GM12872 (cell line): ENCODE measurements at regions not wholly inside any gene's neighbourhood (a gene's known extent, or its start where the extent isn't known, plus 50 kb on each side); places are given as distances from the start of the nearest gene placed in this dataset.

Experiments used
- TF ChIP-seq, protein P1 (sequence below): IDR thresholded peaks from 3 replicates; pipeline ENCODE4 v1.5.1; 2011; ENCODE audit warnings: low read depth, mild to moderate bottlenecking, low read length, moderate library complexity; ENCODE audit not compliant: insufficient read depth

DNA sequence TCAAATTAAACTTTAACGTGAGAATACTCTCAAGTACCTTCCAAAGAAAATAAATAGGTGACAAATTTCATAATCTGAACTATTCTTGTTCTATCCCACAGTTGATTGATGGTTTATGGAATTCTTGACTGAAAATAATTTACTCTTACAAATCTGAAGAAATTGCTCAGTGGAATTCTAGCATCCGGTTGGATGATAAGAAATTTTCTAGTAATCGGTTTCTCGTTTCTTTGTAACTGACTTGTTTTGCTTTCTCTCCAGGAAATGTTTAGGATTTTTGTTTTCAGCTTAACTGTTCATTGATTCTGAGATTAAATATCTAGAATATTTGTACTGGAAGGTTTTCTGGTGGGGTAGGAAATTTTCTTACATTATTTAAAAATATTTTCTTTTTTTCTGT lies 558.9 kb upstream of the ADAMTS5 start:
- TF ChIP-seq, protein P1, sequence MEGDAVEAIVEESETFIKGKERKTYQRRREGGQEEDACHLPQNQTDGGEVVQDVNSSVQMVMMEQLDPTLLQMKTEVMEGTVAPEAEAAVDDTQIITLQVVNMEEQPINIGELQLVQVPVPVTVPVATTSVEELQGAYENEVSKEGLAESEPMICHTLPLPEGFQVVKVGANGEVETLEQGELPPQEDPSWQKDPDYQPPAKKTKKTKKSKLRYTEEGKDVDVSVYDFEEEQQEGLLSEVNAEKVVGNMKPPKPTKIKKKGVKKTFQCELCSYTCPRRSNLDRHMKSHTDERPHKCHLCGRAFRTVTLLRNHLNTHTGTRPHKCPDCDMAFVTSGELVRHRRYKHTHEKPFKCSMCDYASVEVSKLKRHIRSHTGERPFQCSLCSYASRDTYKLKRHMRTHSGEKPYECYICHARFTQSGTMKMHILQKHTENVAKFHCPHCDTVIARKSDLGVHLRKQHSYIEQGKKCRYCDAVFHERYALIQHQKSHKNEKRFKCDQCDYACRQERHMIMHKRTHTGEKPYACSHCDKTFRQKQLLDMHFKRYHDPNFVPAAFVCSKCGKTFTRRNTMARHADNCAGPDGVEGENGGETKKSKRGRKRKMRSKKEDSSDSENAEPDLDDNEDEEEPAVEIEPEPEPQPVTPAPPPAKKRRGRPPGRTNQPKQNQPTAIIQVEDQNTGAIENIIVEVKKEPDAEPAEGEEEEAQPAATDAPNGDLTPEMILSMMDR = no peak

DNA sequence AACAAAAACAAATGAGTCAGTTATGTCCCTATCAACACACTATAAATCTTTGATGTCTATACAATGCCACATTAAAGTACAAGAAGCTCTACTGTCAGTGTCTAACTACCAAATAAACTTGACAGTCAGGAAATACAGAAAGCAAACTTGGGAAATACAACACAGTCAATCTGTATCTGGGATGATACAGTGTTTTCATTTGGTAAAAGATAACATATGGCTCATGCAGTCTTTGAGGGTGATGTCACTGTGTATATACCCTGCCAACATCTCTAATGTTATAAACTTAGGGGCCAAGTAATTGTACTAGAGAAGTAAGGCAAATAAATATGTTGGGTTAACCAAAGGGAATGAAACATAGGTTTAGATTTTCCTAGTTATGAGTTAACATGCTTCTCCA lies 552.5 kb upstream of the ADAMTS5 start:
- TF ChIP-seq, protein P1 = no peak

DNA sequence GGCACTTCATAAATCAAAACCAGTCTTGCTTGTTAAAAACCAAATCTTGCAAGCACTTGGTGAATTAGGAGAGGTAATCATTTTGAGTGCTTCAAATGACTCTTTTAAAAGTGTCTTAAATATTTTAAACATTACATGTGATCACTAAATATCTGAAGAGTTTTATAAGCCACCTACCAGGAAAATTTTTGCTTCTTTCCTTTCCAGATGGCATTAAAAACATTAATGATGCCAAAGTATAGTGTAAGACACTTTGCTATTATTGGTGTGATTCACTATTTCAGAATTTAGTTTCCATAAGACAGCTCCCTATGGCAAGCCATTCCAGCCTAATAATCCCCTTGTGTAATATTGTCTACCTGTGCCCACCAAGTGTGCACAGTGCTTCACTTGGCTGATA lies 548.8 kb upstream of the ADAMTS5 start:
- TF ChIP-seq, protein P1 = no peak

DNA sequence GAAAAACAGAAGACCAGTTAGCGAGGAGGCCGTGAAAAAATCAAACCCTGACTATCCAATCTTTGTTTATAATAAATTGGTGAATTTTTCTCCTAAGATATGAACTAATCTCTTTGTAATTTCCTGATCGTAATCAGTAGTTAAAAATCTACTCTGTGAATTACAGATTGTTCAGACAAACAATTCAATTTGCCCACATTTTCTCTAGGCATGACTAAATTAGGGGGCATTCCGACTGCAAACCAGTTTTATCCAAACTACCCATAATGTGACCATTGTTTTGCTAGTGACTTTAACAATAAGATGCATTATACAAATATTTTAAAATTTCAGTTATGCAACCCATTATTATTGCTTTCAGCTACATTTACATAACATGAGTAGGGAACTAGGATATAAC lies 546.9 kb upstream of the ADAMTS5 start:
- TF ChIP-seq, protein P1 = no peak

DNA sequence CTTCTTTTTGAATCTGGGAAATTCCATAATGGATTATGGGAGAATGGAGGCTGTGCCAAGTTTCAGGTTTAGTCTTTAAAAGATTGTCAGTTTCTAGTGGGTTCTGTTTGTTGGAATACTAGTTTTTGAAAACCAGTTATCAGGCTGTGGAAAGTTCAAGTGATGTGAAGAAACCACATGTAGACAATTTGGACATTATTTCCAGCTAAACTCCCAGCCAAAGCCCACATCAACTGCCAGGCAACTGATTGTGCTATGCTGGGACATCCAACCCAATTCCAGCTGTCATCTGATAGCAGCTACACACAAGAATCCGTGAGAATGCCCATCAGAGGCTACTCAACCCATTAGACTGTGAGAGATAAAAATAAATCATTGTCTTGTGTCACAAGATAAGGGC lies 546.1 kb upstream of the ADAMTS5 start:
- TF ChIP-seq, protein P1 = no peak

DNA sequence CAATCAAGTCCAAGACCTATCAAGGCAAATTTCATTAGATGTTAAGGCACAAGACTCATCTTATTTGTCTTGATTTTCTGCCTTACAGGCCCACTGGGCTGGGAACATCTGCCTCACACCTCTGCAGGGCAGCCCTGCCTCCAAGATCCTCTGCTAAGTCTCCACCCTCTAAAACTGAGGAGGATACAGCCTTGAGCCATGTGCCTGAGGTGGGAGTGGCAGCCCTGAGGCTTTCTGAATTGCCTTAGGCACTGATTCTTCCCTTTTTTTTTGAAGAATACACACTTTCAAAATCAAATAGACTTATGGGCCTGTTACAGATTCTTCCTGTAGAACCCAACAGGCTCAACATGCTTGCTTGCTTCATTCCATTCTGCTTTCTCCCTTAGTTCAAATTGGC lies 544.3 kb upstream of the ADAMTS5 start:
- TF ChIP-seq, protein P1 = no peak

DNA sequence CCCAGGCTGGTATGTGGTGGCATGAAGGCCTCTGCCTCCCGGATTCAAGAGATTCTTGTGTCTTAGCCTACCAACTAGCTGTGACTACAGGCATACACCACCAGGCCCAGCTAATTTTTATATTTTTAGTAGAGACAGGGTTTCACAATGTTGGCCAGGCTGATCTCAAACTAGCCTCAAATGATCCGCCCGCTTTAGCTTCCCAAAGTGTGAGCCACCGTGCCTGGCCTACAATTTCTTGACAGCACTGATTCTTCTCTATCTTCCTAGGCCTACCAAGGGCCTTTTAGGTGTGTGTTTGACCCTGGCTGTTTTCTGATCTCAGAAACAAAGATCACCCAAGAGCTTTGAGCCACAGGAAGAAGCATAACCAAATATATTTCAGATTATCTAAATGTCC lies 540.8 kb upstream of the ADAMTS5 start:
- TF ChIP-seq, protein P1 = no peak

DNA sequence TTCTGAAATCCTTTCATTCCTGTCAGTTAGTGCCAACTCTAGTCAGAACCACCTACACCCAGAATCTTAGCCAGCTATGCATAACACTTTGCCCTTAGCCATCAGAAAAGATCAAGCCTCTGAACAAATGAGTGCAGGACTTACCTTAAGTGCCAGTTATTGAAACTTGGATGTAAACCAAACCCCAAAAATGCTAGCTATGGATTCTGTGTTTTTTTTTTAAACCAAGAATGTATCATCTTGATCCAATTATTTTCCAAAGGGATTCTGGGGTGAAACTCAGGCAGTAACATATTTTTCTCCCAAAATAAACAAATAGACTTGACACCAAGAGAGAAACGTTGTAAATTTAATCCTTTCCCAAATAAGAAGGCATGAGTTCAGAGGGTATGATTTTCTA lies 538.6 kb upstream of the ADAMTS5 start:
- TF ChIP-seq, protein P1 = no peak
